ENCODE measurements at regions not wholly inside any gene's neighbourhood (a gene's known extent, or its start where the extent isn't known, plus 50 kb on each side); places are given as distances from the start of the nearest gene placed in this dataset.

GRCh38 chr7:24501009-24501408 is 72.2 kb upstream of the PALS2 start:
- TF ChIP-seq SPI1 (IDR thresholded peaks at IDR 0.05; ENCODE audit: borderline replicate concordance, low read depth) (no peak), CTCF (IDR thresholded peaks at IDR 0.05; ENCODE audit: insufficient read depth, low read length) (no peak), POLR2AphosphoS5 (IDR thresholded peaks at IDR 0.05; ENCODE audit: low read depth) (no peak), REST (IDR thresholded peaks at IDR 0.05; ENCODE audit: insufficient replicate concordance, low read depth) (no peak)
